DOHH2 (cell line): ENCODE measurements at regions not wholly inside any gene's neighbourhood (a gene's known extent, or its start where the extent isn't known, plus 50 kb on each side); places are given as distances from the start of the nearest gene placed in this dataset.

Source experiments
- H3F3A ChIP-seq: fragments of 200-600 bp; sonication (generic), shearing (Covaris generic); 2 replicates; pipeline ENCODE4 v1.6.0; 2016; ENCODE audit warnings: antibody characterized with exemption, mild to moderate bottlenecking; ENCODE audit not compliant: control insufficient read depth, insufficient read depth
- H3K27ac ChIP-seq: fragments of 200-600 bp; sonication (generic); 2 replicates; pipeline ENCODE4 v1.5.1; 2014; ENCODE audit warnings: low read depth, mild to moderate bottlenecking, low read length, moderate library complexity
- H3K27me3 ChIP-seq: fragments of 200-600 bp; sonication (generic); 2 replicates; pipeline ENCODE4 v1.6.1; 2014; ENCODE audit warnings: mild to moderate bottlenecking, low read length, mixed read lengths; ENCODE audit not compliant: control insufficient read depth
- H3K36me3 ChIP-seq: fragments of 200-600 bp; sonication (generic); 2 replicates; pipeline ENCODE4 v1.6.1; 2014; ENCODE audit warnings: mild to moderate bottlenecking, low read length, moderate library complexity, mixed read lengths; ENCODE audit not compliant: control insufficient read depth
- H3K4me1 ChIP-seq: fragments of 200-600 bp; sonication (generic); 2 replicates; pipeline ENCODE4 v1.6.1; 2014; ENCODE audit warnings: mild to moderate bottlenecking, low read length, mixed read lengths; ENCODE audit not compliant: control insufficient read depth
- H3K4me2 ChIP-seq: fragments of 200-600 bp; sonication (generic); 2 replicates; pipeline ENCODE4 v1.6.0; 2014; ENCODE audit warnings: mild to moderate bottlenecking, low read length, moderate library complexity
- H3K4me3 ChIP-seq: fragments of 200-600 bp; sonication (generic); 2 replicates; pipeline ENCODE4 v1.5.1; 2014; ENCODE audit warnings: mild to moderate bottlenecking, low read length, mixed read lengths
- H3K79me2 ChIP-seq: fragments of 200-600 bp; sonication (generic); 2 replicates; pipeline ENCODE4 v1.6.1; 2014; ENCODE audit warnings: mild to moderate bottlenecking, low read length, mixed read lengths; ENCODE audit not compliant: control insufficient read depth
- H3K9me2 ChIP-seq: fragments of 200-600 bp; sonication (generic); replicated peaks from 2 replicates; pipeline ENCODE4 v1.6.1; 2014; ENCODE audit warnings: mild to moderate bottlenecking, low read length, mixed read lengths; ENCODE audit not compliant: control insufficient read depth
- H3K9me3 ChIP-seq: fragments of 200-600 bp; sonication (generic); 2 replicates; pipeline ENCODE4 v1.6.1; 2014; ENCODE audit warnings: antibody characterized with exemption, low read length, mixed read lengths; ENCODE audit not compliant: control insufficient read depth, insufficient read depth
- H4K20me1 ChIP-seq: fragments of 200-600 bp; sonication (generic); 2 replicates; pipeline ENCODE4 v1.6.0; 2014; ENCODE audit warnings: low read depth, mild to moderate bottlenecking, antibody characterized with exemption, low read length, moderate library complexity; ENCODE audit not compliant: control insufficient read depth, insufficient read depth
- CTCF ChIP-seq: fragments of 200-600 bp; sonication (generic); IDR thresholded peaks from one replicate; pipeline ENCODE4 v1.5.1; 2014; ENCODE audit warnings: antibody characterized with exemption, mild to moderate bottlenecking, low read depth, low read length; ENCODE audit not compliant: poor library complexity, severe bottlenecking
- EZH2phosphoT487 ChIP-seq: fragments of 200-600 bp; sonication (generic); IDR thresholded peaks from 2 replicates; pipeline ENCODE4 v1.6.1; 2017; ENCODE audit warnings: borderline replicate concordance, mild to moderate bottlenecking, antibody characterized with exemption, low read length, moderate library complexity, mixed read lengths

- Histone ChIP-seq H3K27ac (no peak overlapping the region), H3K9me3 (no peaks in the 10 kb centered on the region), H3K4me2 (no peak overlapping the region), H3K79me2 (no peaks in the 10 kb centered on the region), H4K20me1 (no peaks in the 10 kb centered on the region), H3F3A (no peaks in the 10 kb centered on the region), H3K4me3 (no peak overlapping the region), H3K9me2 (no peaks in the 10 kb centered on the region), H3K36me3 (no peaks in the 10 kb centered on the region), H3K27me3 (no peaks in the 10 kb centered on the region), H3K4me1 (no peaks in the 10 kb centered on the region)
- no peak for TF ChIP-seq CTCF
- TF ChIP-seq EZH2phosphoT487 = no peak
These were observed 277.8 kb upstream of the NEBL start for GRCh38 chr10:21174715-21175495.

GRCh38 chr10:21173802-21174714 is 276.9 kb upstream of the NEBL start:
- no peaks in the 10 kb centered on the region for H3K27me3 ChIP-seq
- H3K27ac ChIP-seq = no peak overlapping the region

More at GRCh38 chr10:21173802-21174714, 276.9 kb upstream of the NEBL start:
- Histone ChIP-seq H3K9me3 (no peaks in the 10 kb centered on the region), H3K9me2 (no peaks in the 10 kb centered on the region), H3F3A (no peaks in the 10 kb centered on the region), H3K4me1 (no peaks in the 10 kb centered on the region), H4K20me1 (no peaks in the 10 kb centered on the region), H3K36me3 (no peaks in the 10 kb centered on the region), H3K4me2 (no peak overlapping the region), H3K4me3 (no peak overlapping the region), H3K79me2 (no peaks in the 10 kb centered on the region)
- TF ChIP-seq CTCF = no peak
- no peak for TF ChIP-seq EZH2phosphoT487
